OCI-LY3 (cell line): ENCODE measurements at regions not wholly inside any gene's neighbourhood (a gene's known extent, or its start where the extent isn't known, plus 50 kb on each side); places are given as distances from the start of the nearest gene placed in this dataset.

Experiments used
- EZH2phosphoT487 ChIP-seq: fragments of 200-600 bp; shearing (Covaris generic); IDR thresholded peaks from 2 replicates; pipeline ENCODE4 v1.6.1; 2018; ENCODE audit warnings: antibody characterized with exemption, mixed run types, low read depth
- TF ChIP-seq, protein P1 (sequence below): fragments of 200-600, 300-600 bp; sonication (generic); IDR thresholded peaks from 2 replicates; pipeline ENCODE4 v1.5.1; 2014; ENCODE audit warnings: antibody characterized with exemption, low read length, low read depth

DNA sequence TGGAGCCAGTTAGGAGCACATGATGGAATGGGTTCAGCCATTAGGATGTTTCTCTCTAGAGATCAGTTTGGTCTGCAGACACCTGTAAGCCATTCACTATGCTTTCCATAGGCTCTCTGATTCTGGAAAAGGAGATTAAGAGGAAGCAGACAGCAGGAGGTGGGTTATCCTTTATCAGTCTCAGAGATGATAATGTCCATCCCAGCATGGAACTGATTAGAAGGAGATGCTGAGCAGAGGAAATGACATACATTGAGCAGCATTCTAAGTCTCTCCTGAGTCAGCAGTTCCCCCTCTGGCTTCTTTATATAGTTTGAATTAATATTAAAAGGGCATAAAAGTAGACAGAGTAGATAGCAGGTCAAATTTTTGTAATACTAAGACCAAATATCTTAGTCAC, 591.1 kb downstream of the GBE1 start:
- TF ChIP-seq, protein P1, sequence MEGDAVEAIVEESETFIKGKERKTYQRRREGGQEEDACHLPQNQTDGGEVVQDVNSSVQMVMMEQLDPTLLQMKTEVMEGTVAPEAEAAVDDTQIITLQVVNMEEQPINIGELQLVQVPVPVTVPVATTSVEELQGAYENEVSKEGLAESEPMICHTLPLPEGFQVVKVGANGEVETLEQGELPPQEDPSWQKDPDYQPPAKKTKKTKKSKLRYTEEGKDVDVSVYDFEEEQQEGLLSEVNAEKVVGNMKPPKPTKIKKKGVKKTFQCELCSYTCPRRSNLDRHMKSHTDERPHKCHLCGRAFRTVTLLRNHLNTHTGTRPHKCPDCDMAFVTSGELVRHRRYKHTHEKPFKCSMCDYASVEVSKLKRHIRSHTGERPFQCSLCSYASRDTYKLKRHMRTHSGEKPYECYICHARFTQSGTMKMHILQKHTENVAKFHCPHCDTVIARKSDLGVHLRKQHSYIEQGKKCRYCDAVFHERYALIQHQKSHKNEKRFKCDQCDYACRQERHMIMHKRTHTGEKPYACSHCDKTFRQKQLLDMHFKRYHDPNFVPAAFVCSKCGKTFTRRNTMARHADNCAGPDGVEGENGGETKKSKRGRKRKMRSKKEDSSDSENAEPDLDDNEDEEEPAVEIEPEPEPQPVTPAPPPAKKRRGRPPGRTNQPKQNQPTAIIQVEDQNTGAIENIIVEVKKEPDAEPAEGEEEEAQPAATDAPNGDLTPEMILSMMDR, result no peak
- no peak for TF ChIP-seq EZH2phosphoT487
